Keratinocyte (primary cell): ENCODE measurements at regions not wholly inside any gene's neighbourhood (a gene's known extent, or its start where the extent isn't known, plus 50 kb on each side); places are given as distances from the start of the nearest gene placed in this dataset.
A peak's percentile ranks its signal among the peaks of the same experiment; 100 is the strongest.
"Not testable (repeated sequence)": the region's sequence is repeated elsewhere in the genome, so short reads cannot be mapped to it uniquely, and the experiment has no call there.

Source experiments
- DNase-seq: peaks from one replicate; pipeline ENCODE4 v3.0.0-alpha.2; 2011; ENCODE audit warnings: low read depth, missing footprints, low spot score
- FAIRE-seq: peaks from 2 replicates; lab custom pipeline; 2011; peaks lifted over from hg19 to GRCh38; lab: Jason Lieb, UNC
- H2AFZ ChIP-seq: 2 replicates; pipeline ENCODE4 v1.6.0; 2012; ENCODE audit warnings: low read length, control low read depth, inconsistent platforms; ENCODE audit not compliant: control insufficient read depth
- H3K27ac ChIP-seq: 2 replicates; pipeline ENCODE4 v1.5.1; 2011; ENCODE audit warnings: low read length; ENCODE audit not compliant: control insufficient read depth, insufficient read depth
- H3K27me3 ChIP-seq: 3 replicates; pipeline ENCODE4 v1.6.0; 2011; ENCODE audit warnings: low read length; ENCODE audit not compliant: control insufficient read depth, insufficient read depth; ENCODE audit errors: extremely low read depth
- H3K36me3 ChIP-seq, 2 experiments: 2 replicates in 1 of 2; 3 replicates in 1 of 2; pipeline ENCODE4 v1.5.1; 2011; ENCODE audit warnings: low read length in 2 of 2, mild to moderate bottlenecking in 1 of 2; ENCODE audit not compliant: control insufficient read depth in 2 of 2, insufficient read depth in 2 of 2; ENCODE audit errors: extremely low read depth in 1 of 2
- H3K4me1 ChIP-seq: 3 replicates; pipeline ENCODE4 v1.5.1; 2011; ENCODE audit warnings: low read length; ENCODE audit not compliant: control insufficient read depth, insufficient read depth; ENCODE audit errors: extremely low read depth
- H3K4me2 ChIP-seq: 3 replicates; pipeline ENCODE4 v1.6.0; 2011; ENCODE audit warnings: low read depth, low read length; ENCODE audit not compliant: control insufficient read depth, insufficient read depth; ENCODE audit errors: extremely low read depth
- H3K4me3 ChIP-seq, 3 experiments: fragments of 200-600 bp in 1 of 3; sonication (generic) in 1 of 3; 2 replicates in 2 of 3; 3 replicates in 1 of 3; pipeline ENCODE4 v1.5.1; 2011 to 2016; ENCODE audit warnings: low read length in 3 of 3, mild to moderate bottlenecking in 3 of 3, control low read depth in 2 of 3, inconsistent platforms in 1 of 3, low read depth in 1 of 3, mixed read lengths in 1 of 3, mixed run types in 1 of 3, moderate library complexity in 1 of 3; ENCODE audit not compliant: control insufficient read depth in 2 of 3, insufficient read depth in 2 of 3; ENCODE audit errors: extremely low read depth in 1 of 3
- H3K79me2 ChIP-seq: 2 replicates; pipeline ENCODE4 v1.6.0; 2012; ENCODE audit warnings: low read length; ENCODE audit not compliant: control insufficient read depth, insufficient read depth
- H3K9ac ChIP-seq: 3 replicates; pipeline ENCODE4 v1.6.0; 2011; ENCODE audit warnings: low read length; ENCODE audit not compliant: control insufficient read depth, insufficient read depth; ENCODE audit errors: extremely low read depth
- H3K9me1 ChIP-seq: 3 replicates; pipeline ENCODE4 v1.6.0; 2011; ENCODE audit warnings: low read length; ENCODE audit not compliant: control insufficient read depth, insufficient read depth; ENCODE audit errors: extremely low read depth
- H3K9me3 ChIP-seq: 2 replicates; pipeline ENCODE4 v1.5.1; 2012; ENCODE audit warnings: low read depth, low read length; ENCODE audit not compliant: control insufficient read depth
- H4K20me1 ChIP-seq: 3 replicates; pipeline ENCODE4 v1.6.0; 2011; ENCODE audit warnings: low read length; ENCODE audit not compliant: control insufficient read depth, insufficient read depth; ENCODE audit errors: extremely low read depth
- EZH2 ChIP-seq: IDR thresholded peaks from one replicate; pipeline ENCODE4 v1.6.1; 2012; ENCODE audit warnings: inconsistent platforms, mild to moderate bottlenecking, low read length, moderate library complexity
- dilution Hi-C: fragments of 300-500 bp; cut with MboI; formaldehyde crosslinking; loops from one replicate; pipeline ENCODE4 v1.7.0; 2020; ENCODE audit warnings: low sequenced_read_pairs; ENCODE audit not compliant: extremely low pct_ligation_motif_present
- TF ChIP-seq, protein P1 (sequence below), 3 experiments: IDR thresholded peaks in 1 of 3; conservative IDR thresholded peaks in 1 of 3; optimal IDR thresholded peaks in 1 of 3; 2 replicates in 2 of 3; 3 replicates in 1 of 3; pipeline versions ENCODE3 to v1.5.1; 2011; ENCODE audit warnings: low read length in 3 of 3, mild to moderate bottlenecking in 3 of 3, moderate library complexity in 2 of 3, control low read depth in 1 of 3, inconsistent platforms in 1 of 3; ENCODE audit not compliant: insufficient read depth in 2 of 3; ENCODE audit errors: extremely low read depth in 1 of 3

DNA sequence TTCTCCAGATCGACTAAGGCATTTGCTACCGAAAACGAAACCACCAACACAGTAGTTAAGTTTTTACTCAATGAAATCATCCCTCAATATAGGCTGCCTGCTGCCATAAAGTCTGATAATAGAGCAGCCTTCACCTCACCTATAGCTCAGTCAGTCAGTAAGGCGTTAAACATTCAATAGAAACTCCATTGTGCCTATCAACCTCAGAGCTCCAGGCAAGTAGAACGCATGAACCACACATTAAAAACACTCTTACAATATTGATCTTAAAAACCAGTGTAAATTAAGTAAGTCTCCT is 160.6 kb downstream of the DEFB131A start:
- H3K9ac ChIP-seq, DNase-seq, H3K27ac ChIP-seq, H3K36me3 ChIP-seq, H3K27me3 ChIP-seq, FAIRE-seq, H3K4me1 ChIP-seq, H4K20me1 ChIP-seq, H3K9me1 ChIP-seq, H3K79me2 ChIP-seq, dilution Hi-C loops, H3K9me3 ChIP-seq: not testable (repeated sequence)
- Histone ChIP-seq H3K4me3 (peak overlapping the region in 2 of 3 experiments; percentile 13 to 32), H2AFZ (peak overlapping the region; percentile 30), H3K4me2 (peak overlapping the region; percentile 60)

GRCh38 chr4:9608300-9608699 is 164.1 kb downstream of the DEFB131A start:
- FAIRE-seq: no peak
- TF ChIP-seq, protein P1, sequence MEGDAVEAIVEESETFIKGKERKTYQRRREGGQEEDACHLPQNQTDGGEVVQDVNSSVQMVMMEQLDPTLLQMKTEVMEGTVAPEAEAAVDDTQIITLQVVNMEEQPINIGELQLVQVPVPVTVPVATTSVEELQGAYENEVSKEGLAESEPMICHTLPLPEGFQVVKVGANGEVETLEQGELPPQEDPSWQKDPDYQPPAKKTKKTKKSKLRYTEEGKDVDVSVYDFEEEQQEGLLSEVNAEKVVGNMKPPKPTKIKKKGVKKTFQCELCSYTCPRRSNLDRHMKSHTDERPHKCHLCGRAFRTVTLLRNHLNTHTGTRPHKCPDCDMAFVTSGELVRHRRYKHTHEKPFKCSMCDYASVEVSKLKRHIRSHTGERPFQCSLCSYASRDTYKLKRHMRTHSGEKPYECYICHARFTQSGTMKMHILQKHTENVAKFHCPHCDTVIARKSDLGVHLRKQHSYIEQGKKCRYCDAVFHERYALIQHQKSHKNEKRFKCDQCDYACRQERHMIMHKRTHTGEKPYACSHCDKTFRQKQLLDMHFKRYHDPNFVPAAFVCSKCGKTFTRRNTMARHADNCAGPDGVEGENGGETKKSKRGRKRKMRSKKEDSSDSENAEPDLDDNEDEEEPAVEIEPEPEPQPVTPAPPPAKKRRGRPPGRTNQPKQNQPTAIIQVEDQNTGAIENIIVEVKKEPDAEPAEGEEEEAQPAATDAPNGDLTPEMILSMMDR (optimal IDR thresholded peaks at IDR 0.05 in 1 of 3, IDR thresholded peaks at IDR 0.05 in 1 of 3, conservative IDR thresholded peaks at IDR 0.05 in 1 of 3; ENCODE audit: extremely low read depth in 1 of 3, insufficient read depth in 2 of 3, low read length in 3 of 3): no peak
- no peak for TF ChIP-seq EZH2
- no peaks in the 10 kb centered on the region for H3K9me1 ChIP-seq
- dilution Hi-C loops: no loop called here
- no peaks in the 10 kb centered on the region for H3K36me3 ChIP-seq
- no peak overlapping the region for H3K4me2 ChIP-seq
- H2AFZ ChIP-seq: no peak overlapping the region
- H3K27ac ChIP-seq: no peak overlapping the region
- no peak overlapping the region for H3K4me3 ChIP-seq
- DNase-seq: no peak
- H3K27me3 ChIP-seq: no peaks in the 10 kb centered on the region
- no peaks in the 10 kb centered on the region for H4K20me1 ChIP-seq
- no peak overlapping the region for H3K9ac ChIP-seq
- no peaks in the 10 kb centered on the region for H3K9me3 ChIP-seq
- H3K79me2 ChIP-seq: no peaks in the 10 kb centered on the region
- H3K4me1 ChIP-seq: no peaks in the 10 kb centered on the region

DNA sequence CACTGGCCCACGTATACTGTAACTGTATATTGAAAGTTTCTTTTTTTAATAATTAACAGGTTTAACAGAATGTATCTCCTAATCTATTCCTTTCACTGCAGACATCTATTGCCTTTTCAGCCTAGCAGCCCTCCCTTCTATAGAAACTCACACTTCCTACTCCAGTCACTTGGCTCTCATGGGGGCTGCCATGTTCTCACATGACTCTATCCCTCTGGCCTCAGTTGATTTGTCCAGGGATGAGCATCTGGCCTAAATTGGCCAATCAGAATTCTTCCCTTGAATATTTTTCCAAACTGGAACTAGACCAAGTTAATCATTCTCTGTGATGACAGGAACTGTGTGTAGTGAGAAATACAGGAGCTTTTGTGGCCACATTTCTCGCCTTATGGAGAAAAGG is 166.1 kb downstream of the DEFB131A start:
- DNase-seq, dilution Hi-C loops: not testable (repeated sequence)

More for the DNA sequence above, 166.1 kb downstream of the DEFB131A start:
- H3K4me2 ChIP-seq, H3K4me1 ChIP-seq, FAIRE-seq, H3K79me2 ChIP-seq, H4K20me1 ChIP-seq, H3K9me1 ChIP-seq, H3K36me3 ChIP-seq, H3K9me3 ChIP-seq, H3K9ac ChIP-seq, H2AFZ ChIP-seq, H3K27me3 ChIP-seq, H3K4me3 ChIP-seq, H3K27ac ChIP-seq: not testable (repeated sequence)
